Stomach (tissue), 4 donors: ENCODE measurements at regions not wholly inside any gene's neighbourhood (a gene's known extent, or its start where the extent isn't known, plus 50 kb on each side); places are given as distances from the start of the nearest gene placed in this dataset.

Source experiments
- CTCF ChIP-seq, 7 experiments: fragments of 450-650 bp in 4 of 7; fragments of 200-600 bp in 3 of 7; sonication (generic) in 3 of 7; IDR thresholded peaks; one replicate each; pipeline ENCODE4 v1.5.1; 2016 to 2019; ENCODE audit warnings: antibody characterized with exemption in 7 of 7, control low read depth in 2 of 7, mild to moderate bottlenecking in 1 of 7
- EP300 ChIP-seq: sonication (generic); formaldehyde crosslinking; IDR thresholded peaks from one replicate; pipeline ENCODE4 v1.6.1; 2017; ENCODE audit warnings: antibody characterized with exemption
- POLR2AphosphoS5 ChIP-seq, 3 donors: sonication (generic); formaldehyde crosslinking; IDR thresholded peaks; one replicate each; pipeline ENCODE4 v1.6.1; 2016; ENCODE audit warnings: antibody characterized with exemption in 3 of 3

GRCh38 chr6:170052991-170053821, 237.7 kb downstream of the DLL1 start:
- TF ChIP-seq CTCF (IDR thresholded peaks at IDR 0.05) (no peak), POLR2AphosphoS5 (IDR thresholded peaks at IDR 0.05) (no peak), EP300 (no peak)
